ENCODE measurements at regions not wholly inside any gene's neighbourhood (a gene's known extent, or its start where the extent isn't known, plus 50 kb on each side); places are given as distances from the start of the nearest gene placed in this dataset.

GRCh38 chr2:42977270-42978174 lies 185.1 kb upstream of the HAAO start:
- H3K4me3 ChIP-seq, result no peak overlapping the region
- ATAC-seq (no peak), DNase-seq (peak in 2 of 4 donors; percentile 19 to 25)
- no peaks in the 10 kb centered on the region for H3K27me3 ChIP-seq
- no peak for TF ChIP-seq CTCF (IDR thresholded peaks at IDR 0.05)
- TF ChIP-seq POLR2A (IDR thresholded peaks at IDR 0.05), result no peak
- peak overlapping the region; percentile 50 to 78 (median 72) for H3K27ac ChIP-seq
- no peaks in the 10 kb centered on the region for H3K36me3 ChIP-seq (replicated peaks in 1 of 2; ENCODE audit: insufficient read depth in 1 of 2, low read depth in 2 of 2)
- no peaks in the 10 kb centered on the region for H3K9me3 ChIP-seq
- 54 to 55% methylated on average over 11 to 12 of the region's 12 CpGs for WGBS, 2 donors
- H3K4me1 ChIP-seq, result peaks cover 69% of the 10 kb centered on the region
- intact Hi-C loops (cut with DNase I), result no loop called here

- peaks cover 69% of the 10 kb centered on the region for H3K4me1 ChIP-seq
- WGBS, 2 donors, result 75 to 90% methylated on average over 5 of the region's 5 CpGs
- H3K9me3 ChIP-seq, result no peaks in the 10 kb centered on the region
- H3K36me3 ChIP-seq (replicated peaks in 1 of 2; ENCODE audit: insufficient read depth in 1 of 2, low read depth in 2 of 2), result no peaks in the 10 kb centered on the region
- H3K27me3 ChIP-seq, result no peaks in the 10 kb centered on the region
- H3K27ac ChIP-seq, result peak overlapping the region in 3 of 4 donors; percentile 68 to 78 (median 77)
- no peak for TF ChIP-seq POLR2A (IDR thresholded peaks at IDR 0.05)
- TF ChIP-seq CTCF (IDR thresholded peaks at IDR 0.05), result no peak
- intact Hi-C loops (cut with DNase I), result no loop called here
- no peak overlapping the region for H3K4me3 ChIP-seq
- DNase-seq (peak in 2 of 4 donors; percentile 0 to 5), ATAC-seq (no peak)
These were observed 184.0 kb upstream of the HAAO start for GRCh38 chr2:42976351-42976750.

- peak; percentile 43 for ATAC-seq
- 24 to 40% methylated on average over 11 to 40 of the region's 40 CpGs for WGBS, 2 donors
These were observed 182.6 kb upstream of the HAAO start for GRCh38 chr2:42974721-42975717.

More at GRCh38 chr2:42974721-42975717, 182.6 kb upstream of the HAAO start:
- Histone ChIP-seq H3K9me3 (no peaks in the 10 kb centered on the region), H3K4me3 (no peak overlapping the region), H3K4me1 (peaks cover 57% of the 10 kb centered on the region), H3K27ac (peak overlapping the region; percentile 8 to 78 (median 70)), H3K36me3 (replicated peaks in 1 of 2; ENCODE audit: insufficient read depth in 1 of 2, low read depth in 2 of 2) (no peaks in the 10 kb centered on the region), H3K27me3 (no peaks in the 10 kb centered on the region)
- DNase-seq, result peak; percentile 74 to 85 (median 79)
- TF ChIP-seq POLR2A (IDR thresholded peaks at IDR 0.05) (peak in 2 of 3 donors; percentile 9 to 26), CTCF (IDR thresholded peaks at IDR 0.05) (peak; percentile 79 to 98 (median 90))
- intact Hi-C loops (cut with DNase I), result loop anchor here (5.0 kb wide), 1 partner anchor 257 kb away; no protein-coding TSS in a partner anchor

Measured in body of pancreas (tissue), 4 donors.